H9 (cell line): ENCODE measurements at regions not wholly inside any gene's neighbourhood (a gene's known extent, or its start where the extent isn't known, plus 50 kb on each side); places are given as distances from the start of the nearest gene placed in this dataset.

Source experiments
- DNase-seq: peaks from one replicate; pipeline ENCODE4 v3.0.0-alpha.2; 2017
- H2AFZ ChIP-seq: one replicate; pipeline ENCODE4 v1.6.1; 2013; ENCODE audit warnings: mild to moderate bottlenecking, low read length, control low read depth, moderate library complexity
- H2AK5ac ChIP-seq: 2 replicates; pipeline ENCODE4 v1.6.1; 2013; ENCODE audit warnings: low read length, control low read depth, mixed read lengths; ENCODE audit not compliant: insufficient read length
- H2BK120ac ChIP-seq: one replicate; pipeline ENCODE4 v1.6.1; 2013; ENCODE audit warnings: low read depth, mild to moderate bottlenecking, low read length, control low read depth, inconsistent platforms; ENCODE audit not compliant: poor library complexity, severe bottlenecking
- H2BK12ac ChIP-seq: 2 replicates; pipeline ENCODE4 v1.6.1; 2013; ENCODE audit warnings: low read length, control low read depth, mixed read lengths, low read depth; ENCODE audit not compliant: insufficient read length
- H2BK15ac ChIP-seq: 2 replicates; pipeline ENCODE4 v1.6.1; 2013; ENCODE audit warnings: low read depth, low read length, control low read depth
- H2BK20ac ChIP-seq: one replicate; pipeline ENCODE4 v1.6.1; 2013; ENCODE audit warnings: low read depth, mild to moderate bottlenecking, low read length, control low read depth, inconsistent platforms; ENCODE audit not compliant: poor library complexity, severe bottlenecking
- H2BK5ac ChIP-seq: 2 replicates; pipeline ENCODE4 v1.6.1; 2013; ENCODE audit warnings: low read length, control low read depth, mixed read lengths; ENCODE audit not compliant: insufficient read length
- H3K14ac ChIP-seq: 2 replicates; pipeline ENCODE4 v1.6.1; 2013; ENCODE audit warnings: low read length, control low read depth; ENCODE audit not compliant: insufficient read depth
- H3K18ac ChIP-seq: 2 replicates; pipeline ENCODE4 v1.6.1; 2013; ENCODE audit warnings: low read depth, mild to moderate bottlenecking, mixed read lengths, low read length, control low read depth; ENCODE audit not compliant: insufficient read length
- H3K23ac ChIP-seq: 2 replicates; pipeline ENCODE4 v1.6.1; 2013; ENCODE audit warnings: low read length, control low read depth, mixed read lengths, low read depth; ENCODE audit not compliant: insufficient read length
- H3K23me2 ChIP-seq: 2 replicates; pipeline ENCODE4 v1.6.1; 2013; ENCODE audit warnings: low read depth, mild to moderate bottlenecking, mixed read lengths, low read length, control low read depth; ENCODE audit not compliant: insufficient read length, poor library complexity, severe bottlenecking
- H3K27ac ChIP-seq: 2 replicates; pipeline ENCODE4 v1.5.1; 2013; ENCODE audit warnings: low read length, control low read depth, mixed read lengths, low read depth; ENCODE audit not compliant: insufficient read length
- H3K27me3 ChIP-seq: 2 replicates; pipeline ENCODE4 v1.6.1; 2013; ENCODE audit warnings: low read length, control low read depth, inconsistent platforms; ENCODE audit not compliant: insufficient read depth
- H3K4ac ChIP-seq: 2 replicates; pipeline ENCODE4 v1.6.1; 2013; ENCODE audit warnings: low read depth, mild to moderate bottlenecking, control low read depth, inconsistent platforms, low read length, moderate library complexity
- H3K4me1 ChIP-seq: 2 replicates; pipeline ENCODE4 v1.6.1; 2013; ENCODE audit warnings: low read length, control low read depth, inconsistent platforms; ENCODE audit not compliant: insufficient read depth
- H3K4me2 ChIP-seq: 2 replicates; pipeline ENCODE4 v1.6.1; 2013; ENCODE audit warnings: low read length, control low read depth, mixed read lengths; ENCODE audit not compliant: insufficient read length, insufficient read depth
- H3K56ac ChIP-seq: 2 replicates; pipeline ENCODE4 v1.6.1; 2013; ENCODE audit warnings: low read depth, mild to moderate bottlenecking, mixed read lengths, low read length, control low read depth; ENCODE audit not compliant: insufficient read length
- H3K79me1 ChIP-seq: 2 replicates; pipeline ENCODE4 v1.6.1; 2013; ENCODE audit warnings: low read depth, mild to moderate bottlenecking, moderate library complexity, low read length, control low read depth, inconsistent platforms; ENCODE audit not compliant: insufficient read depth, poor library complexity, severe bottlenecking
- H3K79me2 ChIP-seq: 2 replicates; pipeline ENCODE4 v1.6.1; 2013; ENCODE audit warnings: low read length, control low read depth, inconsistent platforms; ENCODE audit not compliant: insufficient read depth
- H3K9ac ChIP-seq: 2 replicates; pipeline ENCODE4 v1.6.1; 2013; ENCODE audit warnings: low read length, control low read depth, mixed read lengths; ENCODE audit not compliant: insufficient read length; ENCODE audit errors: extremely low read depth
- H3K9me3 ChIP-seq: one replicate; pipeline ENCODE4 v1.6.1; 2013; ENCODE audit warnings: low read depth, low read length, inconsistent platforms; ENCODE audit not compliant: control insufficient read depth
- H3T11ph ChIP-seq: one replicate; pipeline ENCODE4 v1.6.1; 2013; ENCODE audit warnings: mild to moderate bottlenecking, low read length, control low read depth, inconsistent platforms
- H4K20me1 ChIP-seq: one replicate; pipeline ENCODE4 v1.6.1; 2013; ENCODE audit not compliant: control insufficient read depth, insufficient read length, insufficient read depth
- H4K5ac ChIP-seq: 2 replicates; pipeline ENCODE4 v1.6.1; 2013; ENCODE audit warnings: low read depth, mild to moderate bottlenecking, mixed read lengths, low read length, control low read depth; ENCODE audit not compliant: insufficient read length
- H4K8ac ChIP-seq: replicated peaks from 2 replicates; pipeline ENCODE4 v1.6.1; 2013; ENCODE audit warnings: low read length, control low read depth, mixed read lengths, low read depth; ENCODE audit not compliant: insufficient read length
- H4K91ac ChIP-seq: 2 replicates; pipeline ENCODE4 v1.6.1; 2013; ENCODE audit warnings: low read depth, mild to moderate bottlenecking, moderate library complexity, mixed read lengths, low read length, control low read depth; ENCODE audit not compliant: insufficient read length
- H3K27ac Mint-ChIP-seq, 3 experiments: 2 replicates in 2 of 3; 3 replicates in 1 of 3; pipeline ENCODE4 v1.8.0; 2020 to 2021; ENCODE audit warnings: mixed read lengths in 3 of 3, mild to moderate bottlenecking in 1 of 3, moderate library complexity in 1 of 3
- H3K27me3 Mint-ChIP-seq: 2 replicates; pipeline ENCODE4 v1.8.0; 2021; ENCODE audit warnings: low read depth, mild to moderate bottlenecking, moderate library complexity, mixed read lengths
- H3K36me3 Mint-ChIP-seq, 3 experiments: 2 replicates in 2 of 3; 3 replicates in 1 of 3; pipeline ENCODE4 v1.8.0; 2020 to 2021; ENCODE audit warnings: low read depth in 3 of 3, mixed read lengths in 3 of 3; ENCODE audit not compliant: insufficient read depth in 1 of 3
- H3K4me1 Mint-ChIP-seq, 2 experiments: 2 replicates each; pipeline ENCODE4 v1.8.0; 2020; ENCODE audit warnings: mixed read lengths in 2 of 2
- H3K4me3 Mint-ChIP-seq, 2 experiments: 2 replicates in 1 of 2; 3 replicates in 1 of 2; pipeline ENCODE4 v1.8.0; 2020 to 2021; ENCODE audit warnings: mild to moderate bottlenecking in 2 of 2, mixed read lengths in 2 of 2, moderate library complexity in 1 of 2
- H3K9me3 Mint-ChIP-seq, 2 experiments: 2 replicates in 1 of 2; 3 replicates in 1 of 2; pipeline ENCODE4 v1.8.0; 2020; ENCODE audit warnings: mild to moderate bottlenecking in 2 of 2, mixed read lengths in 2 of 2, moderate library complexity in 1 of 2
- CTCF ChIP-seq: fragments of 200-600 bp; sonication (generic); conservative IDR thresholded peaks from 3 replicates; pipeline ENCODE4 v1.8.0; 2021; ENCODE audit warnings: antibody characterized with exemption, mild to moderate bottlenecking
- WGBS: extraction: QIAGEN DNeasy Blood & Tissue Kit; methylation state at CpG from one replicate; pipeline ENCODE4 v1.1.7; 2013; ENCODE audit warnings: missing lambda C conversion rate, low lambda C conversion rate, mixed read lengths; ENCODE audit not compliant: insufficient read length; ENCODE audit errors: extremely low coverage; 5-methylcytosine and 5-hydroxymethylcytosine counted together

DNA sequence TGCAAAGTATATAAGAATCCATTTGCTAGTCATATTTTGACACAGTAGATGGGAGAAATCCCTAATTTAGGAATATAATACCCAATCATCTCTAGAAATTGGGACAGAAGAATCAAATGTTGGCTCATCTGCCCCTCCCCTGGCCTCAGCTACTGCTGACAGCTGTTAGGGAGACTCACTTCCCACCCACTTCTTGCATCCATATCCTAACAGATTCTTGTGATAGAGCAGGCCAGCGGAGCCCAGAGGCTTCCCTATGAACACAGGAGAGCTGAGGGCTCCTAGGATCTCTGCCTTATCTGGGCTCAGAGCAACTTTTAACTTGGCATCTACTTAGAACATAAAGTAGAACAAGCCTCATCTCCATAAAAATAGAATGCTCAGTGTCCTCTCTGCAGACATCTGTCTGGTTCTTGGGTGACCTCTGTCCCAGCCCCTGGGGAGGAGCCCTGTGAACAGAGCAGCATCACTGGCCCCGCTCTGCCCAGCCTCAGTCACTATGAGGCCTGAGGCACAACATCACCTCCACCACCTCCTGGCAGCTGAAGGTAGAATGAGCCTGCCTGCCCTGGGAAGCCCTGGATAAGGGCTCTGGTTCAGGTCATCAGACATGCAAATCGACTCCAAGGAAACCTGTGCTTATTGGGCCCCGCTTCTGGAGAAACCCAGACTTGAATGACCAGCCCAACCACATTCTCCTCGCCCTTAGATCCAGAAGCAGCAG, 229.7 kb downstream of the ANKRD36B start:
- H3K18ac ChIP-seq, result no peak overlapping the region
- H3K23me2 ChIP-seq, result no peaks in the 10 kb centered on the region
- no peak overlapping the region for H3K27ac ChIP-seq
- Mint-ChIP-seq H3K4me3 (no peak overlapping the region), H3K9me3 (peaks cover 0 to 9% of the 10 kb centered on the region in 2 experiments; a peak in 4 of 5 replicates), H3K27me3 (peaks cover 7% of the 10 kb centered on the region), H3K4me1 (peaks cover 5% of the 10 kb centered on the region in 2 experiments), H3K36me3 (peaks cover 0 to 9% (median 0%) of the 10 kb centered on the region in 3 experiments; a peak in 2 of 7 replicates), H3K27ac (peak overlapping the region in 1 of 3 experiments; percentile 72; a peak in 2 of 7 replicates)
- H3K4me2 ChIP-seq, result no peak overlapping the region
- no peak overlapping the region for H4K5ac ChIP-seq
- no peak overlapping the region for H3K4ac ChIP-seq
- H4K20me1 ChIP-seq, result no peaks in the 10 kb centered on the region
- H2BK120ac ChIP-seq, result no peak overlapping the region
- no peak overlapping the region for H3K56ac ChIP-seq
- H2BK15ac ChIP-seq, result no peak overlapping the region
- no peak overlapping the region for H2BK5ac ChIP-seq
- no peak overlapping the region for H2BK20ac ChIP-seq
- DNase-seq, result peak; percentile 71
- 0 out of 2 replicates have a peak overlapping the region, but pooled peaks have one; percentile 17 for H3K14ac ChIP-seq
- no peak overlapping the region for H4K8ac ChIP-seq
- H3K4me1 ChIP-seq, result no peaks in the 10 kb centered on the region; the same call in 1 of the 2 replicates
- H3K9me3 ChIP-seq, result no peaks in the 10 kb centered on the region
- no peak overlapping the region for H3T11ph ChIP-seq
- H3K79me2 ChIP-seq, result no peaks in the 10 kb centered on the region
- H2AFZ ChIP-seq, result no peak overlapping the region
- H3K9ac ChIP-seq, result no peak overlapping the region
- no peak overlapping the region for H4K91ac ChIP-seq
- no peak overlapping the region for H2AK5ac ChIP-seq
- no peak overlapping the region for H3K23ac ChIP-seq
- no CpG with 5 or more reads among the region's 5 CpGs for WGBS
- no peaks in the 10 kb centered on the region for H3K79me1 ChIP-seq
- no peak for TF ChIP-seq CTCF
- no peaks in the 10 kb centered on the region for H3K27me3 ChIP-seq
- no peak overlapping the region for H2BK12ac ChIP-seq
